ENCODE measurements at regions not wholly inside any gene's neighbourhood (a gene's known extent, or its start where the extent isn't known, plus 50 kb on each side); places are given as distances from the start of the nearest gene placed in this dataset.

DNA sequence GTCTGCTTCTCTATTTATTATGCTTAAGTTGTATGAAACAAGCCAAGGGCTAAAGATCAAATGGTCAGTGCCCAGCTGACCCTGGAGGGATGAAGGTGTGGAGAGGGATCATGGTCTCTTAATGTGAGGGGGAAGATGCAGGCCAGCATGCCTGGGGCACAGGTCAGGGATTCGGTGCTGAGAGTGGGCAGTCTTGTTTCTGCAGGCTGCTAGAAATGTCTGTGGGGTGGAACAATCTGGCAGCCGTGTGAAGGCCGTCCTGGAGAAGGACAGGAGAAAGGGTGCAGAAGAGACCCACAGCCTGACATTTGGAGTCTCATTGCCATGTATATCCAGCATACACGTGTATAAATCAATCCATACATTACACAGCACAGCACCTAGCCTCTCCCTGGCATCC, 258.3 kb upstream of the MOCS1 start:
- no peak for DNase-seq

DNA sequence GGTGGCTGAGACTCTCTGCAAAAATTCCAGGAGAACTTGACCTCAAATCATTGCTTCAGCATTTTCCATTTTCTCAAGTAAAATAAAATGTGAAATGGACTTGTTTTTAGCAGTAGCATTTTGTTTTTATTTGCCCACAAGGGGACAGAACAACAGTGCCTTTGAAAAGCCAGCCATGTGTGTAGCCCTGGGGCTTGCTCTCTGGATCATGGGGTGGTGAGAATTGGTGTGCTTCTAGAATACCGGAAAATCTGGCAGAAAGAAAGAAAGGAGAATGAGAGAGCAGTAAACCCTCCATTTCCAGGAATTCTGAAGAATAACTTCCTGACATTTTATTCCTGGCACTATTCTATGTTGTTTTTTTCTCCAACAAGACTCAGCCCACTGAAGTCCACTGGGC, 254.7 kb upstream of the MOCS1 start:
- no peak for DNase-seq

DNA sequence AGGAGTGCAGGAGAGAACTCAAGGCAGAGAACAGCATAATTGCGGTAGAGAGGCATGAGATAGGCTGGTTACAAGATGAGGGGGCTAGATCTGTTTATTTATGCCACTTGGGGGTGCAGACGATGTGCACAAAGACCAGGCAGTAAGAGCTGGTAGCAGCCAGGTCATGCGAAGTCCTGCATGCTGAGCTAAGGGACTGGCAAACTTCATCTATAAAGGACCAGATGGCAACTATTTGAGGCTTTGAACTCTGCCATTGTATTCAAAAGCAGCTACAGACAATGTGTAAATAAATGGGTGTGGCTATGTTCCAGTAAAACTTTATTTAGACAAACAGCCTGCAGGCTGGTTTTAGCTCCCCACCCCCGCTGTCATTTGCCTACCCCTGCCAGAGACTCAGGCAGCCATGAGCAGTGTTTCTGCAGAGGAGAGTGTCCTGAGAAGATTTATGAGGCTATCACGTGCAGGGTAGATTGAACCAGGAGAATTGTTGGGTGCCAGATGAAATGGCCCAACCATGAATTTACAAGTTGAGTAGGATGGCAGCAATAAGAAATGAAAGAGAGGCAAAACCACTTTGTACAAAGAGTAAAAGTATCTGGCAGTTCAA, 253.4 kb upstream of the MOCS1 start:
- DNase-seq: no peak

DNA sequence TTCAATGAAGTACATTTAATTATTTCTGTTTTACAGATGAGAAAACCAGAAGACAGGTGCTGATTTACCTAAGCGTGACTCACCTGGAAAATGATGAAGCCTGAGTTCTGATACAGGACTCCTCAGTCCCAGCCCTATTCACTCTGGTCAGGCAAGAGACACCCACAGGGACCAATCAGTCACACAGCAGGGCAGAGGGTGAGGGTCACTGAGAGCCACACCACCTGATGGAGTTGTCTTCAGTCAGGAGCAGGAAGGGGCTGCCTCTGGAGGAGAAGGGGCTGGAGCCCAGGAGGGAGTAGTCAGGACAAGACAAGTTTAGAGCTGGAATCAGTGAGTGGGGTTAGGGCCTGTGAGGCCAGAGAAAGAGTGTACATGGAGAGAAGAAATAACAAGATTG, 251.2 kb upstream of the MOCS1 start:
- DNase-seq: no peak

DNA sequence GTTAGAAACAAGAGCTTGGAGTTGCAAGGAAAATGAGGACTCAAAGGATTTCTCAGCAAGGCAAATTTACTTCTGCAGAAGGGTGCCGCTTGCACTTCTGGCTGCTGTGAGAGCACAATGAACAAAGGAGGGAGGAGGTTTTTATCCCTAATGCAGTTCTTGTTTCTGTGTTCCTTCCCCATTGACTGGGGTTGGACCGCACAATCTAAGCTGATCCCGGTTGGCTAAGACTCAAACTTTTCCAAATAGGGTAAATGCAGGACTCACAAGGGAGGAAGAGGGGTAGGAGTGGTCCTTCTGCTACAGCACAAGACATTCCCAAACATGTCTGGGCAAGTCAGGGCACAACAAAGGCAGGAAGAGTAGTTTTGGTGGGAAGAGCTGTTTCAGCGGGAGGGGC, 249.6 kb upstream of the MOCS1 start:
- no peak for DNase-seq

DNA sequence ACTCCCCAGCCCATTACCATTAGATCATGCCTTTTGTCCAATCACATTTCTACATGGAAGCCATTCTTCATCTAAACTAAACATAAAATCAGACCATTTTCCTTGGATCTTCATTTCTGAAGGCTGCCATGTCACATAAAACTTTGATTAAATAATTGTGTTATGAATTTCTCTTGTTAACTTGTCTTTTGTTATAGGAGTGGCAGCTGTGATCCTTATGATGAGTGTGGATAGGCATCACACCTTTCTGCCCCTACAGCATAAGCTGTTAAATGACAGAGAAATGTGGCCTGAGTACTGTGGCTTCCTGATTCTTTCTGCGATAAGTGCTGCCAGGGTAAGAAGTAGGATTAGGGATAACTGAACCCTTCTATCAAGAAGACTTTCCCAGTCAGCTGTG, 247.1 kb upstream of the MOCS1 start:
- DNase-seq: no peak

DNA sequence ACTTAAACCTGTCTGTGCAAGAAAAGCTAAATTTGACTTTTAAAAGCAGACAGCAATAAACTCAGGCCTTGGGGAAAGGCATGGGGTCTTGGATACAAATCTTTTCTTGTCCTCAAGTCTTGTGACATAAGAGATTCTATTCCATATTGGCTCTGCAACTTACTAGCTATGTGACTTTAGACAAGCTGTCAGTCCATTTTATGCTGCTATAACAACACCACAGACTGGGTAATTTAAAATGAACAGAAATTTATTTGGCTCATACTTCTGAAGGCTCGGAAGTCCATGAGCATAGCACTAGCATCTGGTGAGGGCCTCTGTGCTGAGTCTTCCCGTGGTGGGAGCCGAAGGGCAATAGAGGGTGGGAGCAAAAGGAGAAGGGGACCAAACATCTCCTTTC, 246.0 kb upstream of the MOCS1 start:
- no peak for DNase-seq

DNA sequence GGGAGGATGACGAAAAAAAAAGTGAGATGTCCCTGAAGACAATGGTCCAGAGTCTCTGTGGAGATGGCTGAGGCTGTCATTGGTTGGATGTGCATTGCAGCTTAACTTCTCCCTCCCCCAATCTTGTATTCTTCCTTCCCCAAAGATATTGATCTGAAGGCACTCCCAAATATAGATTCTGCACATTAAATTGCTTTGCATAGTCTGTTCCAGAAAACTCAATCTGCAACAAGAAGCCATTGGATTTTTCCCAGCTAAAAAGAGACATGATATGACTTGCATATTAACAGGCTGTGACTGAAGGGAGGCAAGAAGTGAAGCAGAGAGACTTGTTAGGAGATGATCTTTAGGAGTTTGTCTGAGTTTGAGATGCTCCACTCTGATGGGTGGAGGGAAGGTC, 245.2 kb upstream of the MOCS1 start:
- no peak for DNase-seq

DNA sequence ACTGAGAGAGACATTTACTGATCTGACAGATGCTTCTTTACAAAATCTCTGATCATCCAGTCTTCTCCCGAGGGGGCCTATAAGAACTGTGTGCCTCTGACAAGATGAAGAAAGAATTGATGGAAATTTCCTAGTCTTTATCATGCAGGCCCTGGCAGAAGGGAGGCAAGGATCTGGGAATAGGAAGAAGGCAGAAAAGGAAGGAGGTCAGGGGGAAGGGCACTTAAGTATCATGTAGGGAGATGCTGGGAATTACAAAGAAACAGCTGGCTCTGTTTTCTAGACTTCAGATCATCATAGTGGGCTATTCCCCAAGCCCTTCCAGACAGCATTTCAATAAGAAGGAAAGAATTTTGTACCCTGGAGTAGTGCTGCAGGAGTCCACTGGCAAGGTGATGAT, 243.3 kb upstream of the MOCS1 start:
- no peak for DNase-seq

DNA sequence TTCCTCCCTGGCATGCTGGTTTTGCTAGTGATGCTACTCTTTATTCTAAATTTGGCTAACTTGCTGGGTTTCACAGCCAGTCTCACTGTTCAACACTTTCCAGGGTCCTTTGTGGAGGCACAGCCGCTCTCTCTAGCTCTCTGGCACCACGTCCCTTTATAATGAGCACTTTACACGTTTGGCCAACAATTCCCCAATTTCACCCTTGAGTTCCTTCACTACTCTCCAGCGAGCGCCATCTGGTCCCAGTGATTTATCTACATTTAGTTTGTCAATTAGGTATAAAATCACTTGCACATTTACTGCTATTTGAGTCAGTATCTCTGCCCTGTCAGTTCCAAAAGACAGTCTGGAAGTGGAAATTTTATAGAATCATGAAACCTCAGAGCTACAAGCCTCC, 241.9 kb upstream of the MOCS1 start:
- DNase-seq: no peak

DNA sequence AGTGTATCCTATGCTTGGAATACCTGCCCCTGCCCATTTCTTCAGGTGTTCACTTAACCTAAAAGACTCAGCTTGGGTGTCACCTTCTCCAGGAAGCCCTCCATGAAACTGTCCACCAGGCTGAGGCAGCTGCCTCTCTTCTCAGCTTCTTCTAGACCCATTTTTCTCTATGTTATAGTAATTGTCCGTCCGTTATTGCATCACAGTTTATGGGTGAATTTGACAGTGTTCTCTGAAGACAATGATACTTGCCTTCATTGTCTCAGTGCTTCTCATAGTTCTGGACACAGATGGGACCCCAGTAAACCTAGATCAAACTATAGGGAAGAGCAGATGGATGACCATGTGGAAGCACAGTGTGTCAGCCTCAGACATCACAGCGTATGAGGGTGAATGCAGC, 238.0 kb upstream of the MOCS1 start:
- DNase-seq: no peak

DNA sequence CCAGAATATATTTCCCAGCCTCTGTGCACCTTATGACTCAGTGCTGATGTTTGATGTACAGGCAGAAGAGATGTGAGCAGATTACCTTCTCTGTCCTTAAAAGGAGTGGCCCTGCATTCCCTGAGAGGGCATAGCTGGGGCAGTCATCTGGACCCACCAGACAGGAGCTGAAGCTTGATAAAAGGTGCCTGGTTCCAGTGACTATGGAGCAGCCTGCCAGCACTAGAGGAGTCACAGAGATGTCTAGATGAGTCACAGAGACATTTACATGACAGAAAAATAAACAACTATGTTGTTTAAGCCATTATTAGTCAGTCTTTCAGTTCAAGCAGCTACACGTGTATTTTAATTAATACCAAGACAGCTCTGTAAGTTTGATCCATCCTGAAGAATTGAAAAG, 237.1 kb upstream of the MOCS1 start:
- DNase-seq: no peak

DNA sequence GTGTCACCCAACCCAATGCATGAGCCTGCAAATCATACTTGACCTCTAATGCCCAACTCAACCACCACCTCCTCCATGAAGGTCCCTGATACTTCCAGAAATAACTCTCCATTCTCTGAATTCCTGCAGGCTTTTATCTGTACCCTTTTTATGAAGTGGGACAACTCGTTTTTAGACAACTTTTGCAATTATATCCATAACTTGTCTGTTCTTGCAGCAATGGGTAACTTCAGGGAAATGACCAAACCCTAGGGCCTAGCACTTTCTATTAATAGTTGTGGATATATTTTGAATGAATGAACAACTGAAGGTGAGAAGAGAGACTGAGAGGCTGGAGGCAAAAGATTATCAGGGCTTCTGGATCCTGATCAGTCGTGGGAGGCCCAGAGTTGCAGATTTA, 236.6 kb upstream of the MOCS1 start:
- no peak for DNase-seq

DNA sequence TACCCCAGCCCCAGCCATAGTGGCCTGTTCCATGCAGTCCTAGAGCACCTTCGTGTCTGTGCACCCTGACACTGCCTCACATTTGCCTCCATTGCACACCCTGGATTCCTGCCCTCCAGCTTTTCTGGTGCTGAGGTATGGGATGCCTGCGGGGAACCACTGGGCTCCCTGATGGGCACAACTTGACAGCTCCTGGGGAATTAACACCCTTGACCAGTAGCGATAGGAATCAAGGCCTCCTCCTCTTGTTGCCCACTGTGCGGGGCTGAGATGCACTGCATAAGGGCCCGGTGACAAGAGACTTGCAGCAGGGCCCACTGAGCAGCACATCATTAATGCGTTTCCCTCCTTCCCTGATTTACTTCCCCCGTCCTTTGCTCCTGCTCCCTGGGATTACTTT, 235.6 kb upstream of the MOCS1 start:
- DNase-seq: no peak

DNA sequence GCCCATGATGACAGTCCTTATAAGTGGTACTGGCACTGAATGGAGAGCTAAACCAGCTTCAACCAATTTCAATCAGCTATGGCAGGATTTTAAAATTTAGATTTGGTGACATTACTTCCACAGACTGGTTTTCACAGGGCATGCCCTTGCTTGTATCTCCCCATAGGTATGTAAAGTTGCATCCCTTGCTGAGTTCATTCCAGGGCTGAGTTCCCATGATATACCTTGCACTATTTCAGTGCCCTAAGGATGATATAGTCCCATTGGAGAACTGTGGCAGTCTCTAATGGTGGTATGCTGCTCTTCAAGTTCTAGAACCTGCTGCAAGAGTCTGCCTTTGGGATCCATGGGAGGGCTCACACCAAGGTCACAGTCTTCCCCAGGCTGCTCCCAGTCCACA, 232.7 kb upstream of the MOCS1 start:
- no peak for DNase-seq

DNA sequence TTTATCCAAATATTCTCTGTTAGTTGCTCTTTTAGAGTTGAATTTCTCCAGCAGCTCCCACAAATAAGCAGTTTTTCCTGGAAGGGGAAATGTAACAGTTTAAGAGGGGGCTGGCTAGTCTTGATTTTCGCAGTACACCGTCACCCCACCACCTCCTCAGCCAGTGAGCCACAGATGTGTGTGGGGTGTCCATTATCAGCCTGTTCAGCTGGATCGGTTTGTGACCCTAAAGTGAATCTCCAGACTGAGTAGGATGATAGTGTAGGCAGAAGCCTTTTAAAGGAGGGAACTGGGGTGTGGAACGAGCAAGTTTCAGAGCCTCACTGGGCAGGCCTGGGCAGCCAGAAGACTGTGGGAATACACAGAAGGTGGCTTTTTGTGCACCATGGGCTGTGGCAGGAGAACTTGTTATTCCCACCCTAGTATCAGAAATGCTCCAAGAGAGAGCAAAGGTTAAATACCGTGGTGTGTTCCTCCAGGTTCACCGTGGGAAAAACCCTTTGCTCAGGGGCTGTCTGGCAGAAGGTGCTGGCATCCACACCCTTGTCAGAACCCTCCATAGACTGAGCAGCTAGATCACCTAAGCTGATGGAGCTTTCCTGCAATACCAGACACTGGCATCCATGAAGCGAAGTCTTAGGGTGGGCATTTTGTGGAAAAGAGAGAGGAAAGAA, 230.9 kb upstream of the MOCS1 start:
- DNase-seq: no peak

DNA sequence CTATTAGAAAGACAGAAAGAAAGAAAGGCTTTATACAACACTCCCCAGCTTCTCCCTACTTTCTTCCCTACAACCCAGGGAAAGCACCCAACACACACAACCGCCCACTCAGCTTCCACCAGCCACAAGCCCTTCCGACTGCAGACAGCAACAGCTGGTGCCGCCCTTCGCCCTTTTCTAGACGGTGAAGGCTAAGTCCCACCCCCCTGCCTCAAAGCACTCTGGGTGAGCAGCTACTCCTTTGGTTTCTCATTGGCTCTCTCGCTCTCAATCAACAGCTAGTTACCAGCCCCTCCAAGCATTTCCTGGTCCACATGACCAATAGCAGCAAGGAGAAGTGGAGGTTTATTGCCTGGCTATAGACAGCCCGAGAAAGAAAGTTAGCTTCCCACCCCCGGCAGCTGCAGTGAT, 230.1 kb upstream of the MOCS1 start:
- no peak for DNase-seq

DNA sequence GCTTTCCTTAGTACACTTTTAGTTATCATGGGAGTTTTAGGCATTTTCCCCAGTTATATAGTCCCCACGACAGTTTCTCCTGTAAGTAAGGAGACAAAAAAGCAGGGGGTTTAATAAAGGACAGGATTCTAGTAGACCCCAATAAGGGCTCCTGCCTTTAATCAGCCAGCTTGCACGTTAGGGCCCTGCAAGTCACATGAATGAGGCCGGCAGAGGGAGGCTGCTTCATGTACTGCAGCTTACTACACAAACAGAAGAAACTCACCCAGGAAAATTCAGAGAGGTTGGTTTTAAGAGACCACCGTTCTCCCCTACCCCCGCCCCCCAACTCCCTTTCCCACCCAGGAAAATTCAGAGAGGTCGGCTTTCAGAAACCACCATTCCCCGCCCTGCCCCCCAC, 229.7 kb upstream of the MOCS1 start:
- DNase-seq: no peak

DNA sequence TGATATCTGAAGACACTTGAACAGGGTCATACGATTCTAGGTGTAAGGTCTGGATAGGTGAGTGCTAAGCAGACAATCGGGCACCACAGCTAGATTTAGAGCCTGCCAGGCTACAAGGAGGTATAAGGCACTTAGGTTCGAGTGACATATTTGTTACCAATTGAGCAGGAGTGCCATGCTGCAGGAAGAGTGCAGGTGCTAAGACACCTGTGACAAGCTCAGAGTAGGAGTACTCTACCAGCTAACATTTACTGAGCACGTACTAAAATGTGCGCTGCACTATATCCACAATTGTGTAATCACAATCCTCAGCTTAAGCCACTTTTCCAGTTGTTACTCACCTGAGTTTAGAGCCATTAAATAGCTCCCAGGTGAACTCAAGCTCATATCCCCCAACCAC, 227.8 kb upstream of the MOCS1 start:
- DNase-seq: no peak

DNA sequence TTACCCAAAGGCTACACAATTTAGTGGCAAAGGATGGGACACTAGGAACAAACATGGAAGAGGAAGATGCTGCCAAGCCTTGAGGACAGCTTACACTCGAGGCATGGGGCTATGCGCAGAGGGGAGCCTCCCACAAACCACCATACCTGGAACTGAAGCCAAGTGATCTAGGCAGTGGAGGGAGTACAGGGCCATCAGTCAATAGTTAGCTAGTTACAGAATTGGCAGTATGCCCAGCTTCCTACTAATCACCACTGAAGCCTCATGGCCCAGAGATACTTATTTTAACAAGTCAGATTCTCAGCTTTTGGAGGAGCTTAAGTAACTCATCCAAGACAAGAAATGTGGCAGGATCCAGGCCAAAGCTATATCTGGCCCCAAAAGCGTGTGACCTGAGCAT, 226.6 kb upstream of the MOCS1 start:
- no peak for DNase-seq

DNA sequence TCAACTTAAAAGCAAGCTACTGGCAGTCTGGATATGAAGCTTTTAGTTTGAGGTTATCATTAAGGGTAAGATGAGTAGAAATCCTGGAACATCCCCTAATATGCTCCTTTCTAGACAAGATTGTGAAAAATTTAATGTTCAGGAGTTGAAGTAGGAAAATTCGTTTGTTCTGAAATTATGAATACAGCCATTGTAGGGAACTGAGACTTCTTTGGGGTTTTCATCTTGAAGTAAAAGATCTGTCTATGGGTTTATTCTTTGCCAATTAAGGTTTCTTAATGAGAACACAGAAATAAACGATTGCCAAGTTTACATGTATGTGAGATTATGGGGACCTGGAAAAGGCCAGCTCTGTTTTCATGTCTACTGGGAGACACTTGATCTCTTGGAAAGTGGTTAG, 225.6 kb upstream of the MOCS1 start:
- no peak for DNase-seq

DNA sequence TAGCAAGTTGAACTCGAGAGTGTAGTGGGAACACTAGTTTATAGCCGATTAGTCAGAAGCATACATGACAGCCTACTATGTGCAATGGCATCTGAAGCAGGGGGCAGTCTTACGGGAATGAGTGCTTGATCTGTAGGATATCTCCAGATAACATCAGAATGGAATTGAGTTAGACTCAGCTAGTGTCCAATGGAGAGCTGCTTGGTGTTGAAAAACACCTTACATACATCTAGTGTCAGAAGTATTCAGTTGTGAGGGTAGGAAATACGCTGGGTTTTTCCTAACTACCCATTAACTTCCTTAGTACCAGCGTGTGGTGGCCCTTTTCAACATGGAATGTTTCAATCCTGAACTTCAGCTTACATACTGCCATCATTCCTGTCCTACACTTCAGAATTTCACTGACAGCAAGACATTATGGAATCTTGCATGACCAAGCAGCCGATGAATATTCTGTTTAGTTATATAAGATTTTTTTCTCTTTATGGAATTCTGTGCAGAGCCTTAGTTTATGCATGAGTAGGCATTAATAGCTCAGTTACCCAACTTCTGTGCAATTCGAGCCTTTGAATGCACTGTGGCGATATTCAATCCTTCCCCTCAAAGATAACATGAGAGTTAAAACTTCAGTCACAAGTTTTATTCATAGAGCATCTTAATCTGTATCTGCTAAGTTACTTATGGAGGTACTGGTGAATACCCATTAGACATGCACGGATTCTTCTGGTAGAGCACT, 218.6 kb upstream of the MOCS1 start:
- no peak for DNase-seq

DNA sequence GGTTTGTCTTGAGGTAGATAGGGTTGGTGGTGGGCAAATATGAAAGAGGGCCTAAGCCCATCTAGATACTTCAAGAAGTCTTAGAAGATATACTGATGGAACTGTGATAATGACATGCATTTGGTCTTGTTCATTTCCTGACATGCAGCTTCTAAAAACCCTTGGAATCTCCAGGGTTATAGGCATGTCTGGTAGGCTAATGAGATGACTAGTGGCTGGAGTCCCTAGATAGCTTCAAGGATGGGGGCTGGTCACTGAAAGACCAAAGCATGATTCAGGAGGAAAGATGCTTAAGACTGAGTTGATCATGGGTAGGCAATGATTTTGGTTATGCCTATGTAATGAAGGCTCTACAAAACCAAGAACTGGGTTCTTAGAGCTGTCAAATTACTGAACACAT, 217.9 kb upstream of the MOCS1 start:
- no peak for DNase-seq

DNA sequence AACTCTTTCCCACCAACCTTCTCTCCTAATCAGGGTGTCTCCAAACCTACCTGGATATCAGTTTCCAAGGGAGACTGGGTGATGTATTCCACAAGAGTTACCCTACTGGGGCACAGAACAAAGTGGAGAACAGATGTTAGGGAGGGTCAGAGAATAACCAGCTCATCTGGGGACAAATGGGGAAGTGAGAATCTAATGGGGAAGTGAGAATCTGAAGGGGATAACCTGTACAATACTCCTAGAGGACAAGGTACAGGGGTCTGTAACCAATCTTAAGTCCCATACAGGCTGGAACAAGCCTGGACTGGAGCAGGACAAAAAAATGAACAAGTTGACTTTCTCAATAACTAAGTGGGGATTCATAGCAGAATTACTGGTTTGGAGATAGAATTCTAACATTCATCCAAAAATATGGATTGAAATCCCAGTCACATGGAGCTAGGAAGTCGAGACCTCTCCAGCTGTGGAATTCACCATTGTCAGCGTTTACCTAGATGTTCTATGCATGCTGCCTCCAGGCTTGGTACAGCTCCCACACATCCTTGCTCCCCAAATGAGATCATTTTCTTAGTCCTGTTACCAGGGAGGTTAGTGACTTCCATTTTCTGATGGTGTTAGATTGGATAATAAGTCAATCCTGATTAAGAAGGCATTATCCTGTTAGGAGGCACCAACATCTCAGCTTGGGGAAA, 214.8 kb upstream of the MOCS1 start:
- no peak for DNase-seq

All from T-helper 1 cell (primary cell).